RWPE2 (cell line): ENCODE measurements at regions not wholly inside any gene's neighbourhood (a gene's known extent, or its start where the extent isn't known, plus 50 kb on each side); places are given as distances from the start of the nearest gene placed in this dataset.

Experiments used
- ATAC-seq: fragments of 200-7000 bp; cut with Tn5 transposase; 3 replicates; pipeline ENCODE4 v1.9.1; 2021; ENCODE audit warnings: low read depth
- DNase-seq: peaks from one replicate; pipeline ENCODE4 v3.0.0-alpha.2; 2020; ENCODE audit warnings: low spot score
- H3K27ac ChIP-seq: fragments of 450-650 bp; 2 replicates; pipeline ENCODE4 v1.5.1; 2017; ENCODE audit warnings: mild to moderate bottlenecking; ENCODE audit not compliant: poor library complexity, severe bottlenecking
- H3K27me3 ChIP-seq: fragments of 250-450 bp; sonication (Bioruptor Pico); 2 replicates; pipeline ENCODE4 v1.5.1; 2021; ENCODE audit warnings: mild to moderate bottlenecking, moderate library complexity; ENCODE audit not compliant: insufficient read depth, poor library complexity, severe bottlenecking
- H3K36me3 ChIP-seq: fragments of 250-450 bp; sonication (Bioruptor Pico); 2 replicates; pipeline ENCODE4 v1.5.1; 2020; ENCODE audit warnings: low read depth, mild to moderate bottlenecking, moderate library complexity
- H3K4me1 ChIP-seq: fragments of 250-450 bp; sonication (Bioruptor Pico); 2 replicates; pipeline ENCODE4 v1.5.1; 2021; ENCODE audit warnings: mild to moderate bottlenecking, moderate library complexity; ENCODE audit not compliant: insufficient read depth, poor library complexity, severe bottlenecking
- H3K4me3 ChIP-seq: fragments of 250-450 bp; sonication (Bioruptor Pico); 2 replicates; pipeline ENCODE4 v1.5.1; 2021; ENCODE audit warnings: mild to moderate bottlenecking, moderate library complexity; ENCODE audit not compliant: severe bottlenecking
- H3K9me3 ChIP-seq: fragments of 250-450 bp; sonication (Bioruptor Pico); 2 replicates; pipeline ENCODE4 v1.5.1; 2021; ENCODE audit warnings: mild to moderate bottlenecking, moderate library complexity; ENCODE audit not compliant: severe bottlenecking
- TF ChIP-seq, protein P1 (sequence below): fragments of 450-650 bp; IDR thresholded peaks from one replicate; pipeline ENCODE4 v1.5.1; 2017; ENCODE audit warnings: mild to moderate bottlenecking, moderate library complexity; ENCODE audit not compliant: poor library complexity, severe bottlenecking

- ATAC-seq: no peak
- H3K27ac ChIP-seq: no peak overlapping the region
Measured at GRCh38 chr6:100179576-100179975, 185.6 kb upstream of the MCHR2 start.

DNA sequence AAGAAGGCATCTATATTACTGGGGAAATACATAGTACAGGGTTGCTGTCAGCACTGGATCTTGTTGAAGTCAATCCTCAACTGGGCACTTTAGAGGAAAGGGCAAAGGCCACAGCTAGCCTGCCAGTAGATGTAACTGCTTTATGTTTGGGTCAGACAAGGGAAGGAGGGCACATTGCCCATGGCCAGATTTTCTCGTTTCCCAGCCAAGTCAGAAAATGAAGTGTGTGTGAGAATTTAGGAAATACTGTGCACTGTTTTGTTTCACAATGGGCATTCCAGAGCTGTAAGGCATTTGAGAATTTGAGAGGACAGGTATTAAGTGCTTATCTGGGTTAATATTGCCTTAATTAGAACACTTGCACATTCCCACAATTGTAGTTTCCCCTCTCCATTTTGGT is 183.9 kb upstream of the MCHR2 start:
- H3K4me1 ChIP-seq: peaks cover 15% of the 10 kb centered on the region
- TF ChIP-seq, protein P1, sequence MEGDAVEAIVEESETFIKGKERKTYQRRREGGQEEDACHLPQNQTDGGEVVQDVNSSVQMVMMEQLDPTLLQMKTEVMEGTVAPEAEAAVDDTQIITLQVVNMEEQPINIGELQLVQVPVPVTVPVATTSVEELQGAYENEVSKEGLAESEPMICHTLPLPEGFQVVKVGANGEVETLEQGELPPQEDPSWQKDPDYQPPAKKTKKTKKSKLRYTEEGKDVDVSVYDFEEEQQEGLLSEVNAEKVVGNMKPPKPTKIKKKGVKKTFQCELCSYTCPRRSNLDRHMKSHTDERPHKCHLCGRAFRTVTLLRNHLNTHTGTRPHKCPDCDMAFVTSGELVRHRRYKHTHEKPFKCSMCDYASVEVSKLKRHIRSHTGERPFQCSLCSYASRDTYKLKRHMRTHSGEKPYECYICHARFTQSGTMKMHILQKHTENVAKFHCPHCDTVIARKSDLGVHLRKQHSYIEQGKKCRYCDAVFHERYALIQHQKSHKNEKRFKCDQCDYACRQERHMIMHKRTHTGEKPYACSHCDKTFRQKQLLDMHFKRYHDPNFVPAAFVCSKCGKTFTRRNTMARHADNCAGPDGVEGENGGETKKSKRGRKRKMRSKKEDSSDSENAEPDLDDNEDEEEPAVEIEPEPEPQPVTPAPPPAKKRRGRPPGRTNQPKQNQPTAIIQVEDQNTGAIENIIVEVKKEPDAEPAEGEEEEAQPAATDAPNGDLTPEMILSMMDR: no peak
- no peak for ATAC-seq
- H3K9me3 ChIP-seq: no peaks in the 10 kb centered on the region
- no peak overlapping the region for H3K27ac ChIP-seq
- H3K27me3 ChIP-seq: no peaks in the 10 kb centered on the region
- DNase-seq: no peak
- no peak overlapping the region for H3K4me3 ChIP-seq
- H3K36me3 ChIP-seq: no peaks in the 10 kb centered on the region

More at GRCh38 chr6:100179576-100179975, 185.6 kb upstream of the MCHR2 start:
- H3K36me3 ChIP-seq: no peaks in the 10 kb centered on the region
- no peaks in the 10 kb centered on the region for H3K9me3 ChIP-seq
- no peaks in the 10 kb centered on the region for H3K27me3 ChIP-seq
- H3K4me1 ChIP-seq: peaks cover 15% of the 10 kb centered on the region
- DNase-seq: no peak
- no peak overlapping the region for H3K4me3 ChIP-seq
- TF ChIP-seq, protein P1: no peak

DNA sequence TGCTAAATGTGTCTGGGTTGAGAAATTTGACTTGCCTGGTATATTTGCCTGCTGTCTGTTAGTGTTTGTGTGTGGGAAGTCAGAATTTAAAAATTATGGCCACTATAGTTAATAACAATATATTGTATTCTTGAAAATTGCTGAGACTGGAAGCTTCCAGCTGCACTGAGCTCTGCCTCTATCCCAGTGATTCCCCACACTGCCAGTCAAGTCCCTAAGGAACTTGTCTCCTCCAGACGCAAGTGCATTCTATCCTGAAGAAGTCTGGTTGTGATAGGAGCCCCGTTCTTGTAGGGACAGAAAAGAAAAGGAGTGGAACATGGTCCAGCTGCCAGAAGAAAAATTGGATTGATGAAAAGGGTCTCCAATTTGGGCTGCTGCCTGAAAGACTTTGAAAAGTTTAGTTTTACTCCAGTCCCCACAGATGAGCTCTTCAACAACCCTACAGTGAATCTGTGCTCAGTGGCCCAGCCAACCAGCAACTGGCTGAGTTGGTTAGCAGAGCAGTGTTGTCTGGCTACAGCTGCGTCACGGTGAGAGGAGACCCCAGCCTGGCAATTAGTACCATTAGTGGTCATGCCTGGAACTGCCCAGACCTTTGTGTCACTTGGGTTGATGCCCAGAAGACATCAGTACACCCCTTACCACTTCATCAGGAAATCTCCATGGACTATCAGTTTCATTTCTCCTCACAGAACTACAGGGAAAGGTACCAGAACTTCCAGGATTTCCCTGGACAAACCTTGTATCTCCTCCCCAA is 183.1 kb upstream of the MCHR2 start:
- no peaks in the 10 kb centered on the region for H3K36me3 ChIP-seq
- no peak for ATAC-seq
- H3K4me1 ChIP-seq: peaks cover 15% of the 10 kb centered on the region
- H3K27me3 ChIP-seq: no peaks in the 10 kb centered on the region
- H3K27ac ChIP-seq: peak overlapping the region; percentile 64
- no peak for DNase-seq
- H3K4me3 ChIP-seq: no peak overlapping the region
- no peaks in the 10 kb centered on the region for H3K9me3 ChIP-seq
- TF ChIP-seq, protein P1: peak; percentile 24

- Histone ChIP-seq H3K9me3 (no peaks in the 10 kb centered on the region), H3K4me1 (peaks cover 15% of the 10 kb centered on the region), H3K36me3 (no peaks in the 10 kb centered on the region), H3K4me3 (no peak overlapping the region), H3K27ac (peak overlapping the region; percentile 64), H3K27me3 (no peaks in the 10 kb centered on the region)
- DNase-seq: no peak
- peak; percentile 63 for ATAC-seq
- TF ChIP-seq, protein P1: peak; percentile 66
Measured at GRCh38 chr6:100176311-100176950, 182.4 kb upstream of the MCHR2 start.
